ENCODE measurements at regions not wholly inside any gene's neighbourhood (a gene's known extent, or its start where the extent isn't known, plus 50 kb on each side); places are given as distances from the start of the nearest gene placed in this dataset.

DNA sequence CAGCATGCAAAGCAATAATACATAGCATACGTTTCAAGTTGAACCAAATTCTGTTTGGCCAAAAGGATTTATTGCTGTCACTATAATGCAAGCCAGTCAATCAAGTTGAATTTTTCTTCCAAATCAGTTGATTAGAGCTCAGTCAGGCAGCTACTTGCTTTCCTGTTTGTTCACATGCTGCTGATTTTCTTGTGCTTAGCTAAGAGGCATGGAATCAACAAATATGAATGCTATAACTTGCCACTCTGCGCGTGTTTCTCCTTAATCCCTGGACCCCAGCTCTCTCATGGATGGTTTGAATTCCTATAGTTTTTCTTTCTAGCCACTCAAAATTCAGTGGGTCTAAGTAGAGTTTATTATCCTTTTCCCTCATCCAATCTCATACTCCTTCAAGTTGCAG, 311.3 kb downstream of the KLF5 start:
- DNase-seq = no peak

DNA sequence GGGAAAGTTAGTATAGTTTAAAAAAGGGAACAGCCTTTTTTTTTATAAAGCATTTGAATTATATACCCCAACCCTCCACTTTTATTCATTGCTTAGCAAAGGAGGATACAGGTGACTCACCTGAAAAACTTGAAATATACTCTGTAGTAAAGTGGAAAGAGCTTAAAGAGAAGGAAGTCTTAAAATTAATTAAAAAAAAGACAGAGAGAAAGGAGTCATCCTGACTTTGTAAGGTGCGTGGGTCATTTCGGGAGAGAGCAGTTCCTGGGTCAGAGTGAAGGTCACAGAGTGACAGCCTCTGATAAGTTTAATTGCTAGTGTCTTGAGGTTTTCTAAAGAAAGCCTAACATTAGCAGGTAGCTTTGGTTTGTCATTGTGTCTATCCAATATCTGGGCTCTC, 310.3 kb downstream of the KLF5 start:
- DNase-seq = no peak

DNA sequence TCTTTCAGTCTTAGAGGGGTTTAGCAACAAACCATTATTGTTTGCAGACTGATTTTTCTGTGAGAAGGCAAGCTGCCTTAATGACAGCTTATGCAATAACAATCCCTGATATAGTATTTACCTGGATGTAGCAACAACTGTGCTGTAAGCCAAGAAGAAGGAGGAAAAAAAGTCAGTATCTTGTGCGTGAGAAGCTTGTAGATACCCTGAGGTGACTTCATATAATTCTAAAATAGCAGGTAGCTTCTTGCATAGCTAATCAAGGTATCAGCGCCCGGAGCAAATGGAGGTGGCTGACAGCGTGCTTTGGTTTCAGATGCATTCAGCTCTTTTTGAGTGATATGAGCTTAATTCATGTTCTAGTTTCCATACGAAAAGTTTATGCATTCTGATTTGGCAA, 309.8 kb downstream of the KLF5 start:
- no peak for DNase-seq

DNA sequence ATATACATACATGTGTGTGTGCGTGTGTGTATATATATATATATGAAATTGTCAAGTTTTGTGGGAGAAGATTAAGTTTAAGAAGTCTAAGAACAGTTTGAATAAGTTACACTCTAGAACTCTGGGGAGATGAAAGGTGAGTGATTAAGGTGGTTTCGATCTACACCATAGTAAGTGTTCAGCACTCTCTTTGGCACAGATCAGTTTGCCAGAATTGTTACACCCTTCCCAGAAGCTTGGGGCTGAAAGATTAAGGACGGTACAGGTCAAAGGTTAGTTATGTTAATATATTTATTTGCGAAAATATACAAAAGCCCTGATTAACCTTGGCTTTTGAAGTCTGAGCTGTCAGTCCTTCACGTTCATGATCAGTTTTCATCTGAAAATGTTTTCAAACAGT, 309.1 kb downstream of the KLF5 start:
- DNase-seq = no peak

GRCh38 chr13:73366241-73366640, 307.4 kb downstream of the KLF5 start:
- DNase-seq = no peak

DNA sequence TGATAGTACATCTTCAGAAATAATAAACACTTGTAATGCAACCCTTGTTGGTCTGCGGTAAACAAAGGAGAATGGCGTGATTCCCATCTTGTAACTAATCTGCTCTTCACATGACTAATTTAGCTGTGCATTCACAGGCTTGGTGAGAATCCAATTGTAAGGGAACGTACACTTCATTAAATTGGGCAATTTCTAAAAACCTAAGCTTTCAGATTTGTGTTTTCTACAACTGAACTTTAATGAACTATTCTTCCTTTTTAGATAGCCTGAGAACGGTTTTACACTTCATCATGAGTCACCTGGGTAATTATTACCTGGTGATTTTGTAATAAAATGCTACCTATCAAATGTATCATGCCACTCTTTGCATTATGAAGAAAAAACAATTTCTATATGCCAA, 306.9 kb downstream of the KLF5 start:
- DNase-seq = no peak

GRCh38 chr13:73365252-73365651, 306.4 kb downstream of the KLF5 start:
- DNase-seq = no peak

- DNase-seq = no peak
These were observed 305.9 kb downstream of the KLF5 start for GRCh38 chr13:73364736-73365135.

GRCh38 chr13:73358606-73359095, 299.8 kb downstream of the KLF5 start:
- DNase-seq = no peak

DNA sequence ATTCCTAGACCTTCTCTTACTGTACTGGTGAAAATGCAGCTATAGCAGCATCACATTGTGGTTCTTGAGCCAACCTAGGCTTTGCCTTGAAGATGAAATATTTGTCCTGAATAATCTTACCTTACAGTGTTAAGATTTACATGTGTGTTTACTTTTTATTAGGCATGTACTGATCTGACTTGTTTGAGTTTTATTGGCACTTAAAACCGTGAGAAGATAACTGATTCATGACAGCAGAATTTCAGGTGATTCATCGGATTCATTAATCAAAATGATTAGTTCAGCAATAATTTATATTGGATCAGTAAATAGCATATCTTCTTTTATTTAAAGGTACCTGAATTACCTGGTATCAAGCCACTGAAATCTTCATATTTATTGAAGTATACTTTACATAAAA, 296.3 kb downstream of the KLF5 start:
- no peak for DNase-seq

- no peak for DNase-seq
These were observed 292.9 kb downstream of the KLF5 start for GRCh38 chr13:73351730-73352129.

GRCh38 chr13:73341748-73342147, 282.9 kb downstream of the KLF5 start:
- DNase-seq = no peak

DNA sequence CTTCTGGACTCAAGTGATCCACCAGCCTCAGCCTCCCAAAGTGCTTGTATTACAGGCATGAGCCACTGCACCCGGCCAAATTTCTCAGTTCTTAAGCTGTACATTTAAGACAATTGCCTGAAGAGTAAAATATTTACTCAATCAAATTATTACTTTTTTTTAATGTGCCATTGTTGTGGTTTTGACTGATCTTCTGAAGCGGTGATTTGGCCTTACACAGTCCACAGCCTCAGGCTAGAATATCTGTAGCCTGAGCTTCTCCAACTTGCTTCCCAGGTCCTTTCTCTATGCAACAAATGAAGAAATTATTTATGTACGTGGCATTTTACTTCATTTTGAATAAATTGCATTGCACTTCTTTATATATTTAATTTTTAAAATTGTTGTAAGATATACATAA, 281.3 kb downstream of the KLF5 start:
- no peak for DNase-seq

DNA sequence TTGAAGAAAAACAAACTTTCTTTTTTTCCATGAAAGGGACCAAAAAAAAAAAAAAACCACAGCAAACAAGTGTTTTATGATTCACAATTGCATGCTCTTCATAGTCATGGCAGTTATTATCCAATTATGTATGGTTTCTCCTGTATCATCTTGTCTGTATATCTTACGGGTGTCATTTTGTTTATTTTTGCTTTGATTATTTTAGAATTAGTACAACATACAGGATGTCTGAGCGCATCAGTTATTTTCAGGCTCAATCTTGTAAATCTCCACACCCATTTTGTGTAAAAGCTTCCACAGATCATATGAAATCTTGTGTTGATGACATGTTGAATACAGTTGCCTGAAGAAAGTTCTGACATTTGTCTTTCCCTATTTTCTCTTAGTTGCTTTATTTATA, 280.3 kb downstream of the KLF5 start:
- DNase-seq = no peak

DNA sequence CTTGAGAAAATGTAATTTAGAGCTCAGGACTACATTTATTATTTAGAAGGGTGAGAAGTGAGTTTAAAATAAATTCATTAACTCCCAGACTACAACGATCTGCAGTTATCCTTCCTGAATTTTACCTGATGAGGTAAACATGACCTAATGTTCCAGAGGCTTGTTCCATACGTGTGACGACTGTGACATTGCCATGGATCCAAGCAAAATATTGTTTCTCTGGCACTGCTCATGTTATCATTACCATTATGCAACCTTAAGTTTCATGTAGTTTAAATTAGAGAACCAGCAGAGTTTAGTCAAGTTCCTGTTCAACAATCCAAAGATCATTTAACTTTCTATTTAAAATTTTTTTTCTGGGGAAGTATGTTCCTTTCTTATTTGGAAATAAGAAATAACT, 279.6 kb downstream of the KLF5 start:
- no peak for DNase-seq

GRCh38 chr13:73337532-73337931, 278.7 kb downstream of the KLF5 start:
- no peak for DNase-seq

DNA sequence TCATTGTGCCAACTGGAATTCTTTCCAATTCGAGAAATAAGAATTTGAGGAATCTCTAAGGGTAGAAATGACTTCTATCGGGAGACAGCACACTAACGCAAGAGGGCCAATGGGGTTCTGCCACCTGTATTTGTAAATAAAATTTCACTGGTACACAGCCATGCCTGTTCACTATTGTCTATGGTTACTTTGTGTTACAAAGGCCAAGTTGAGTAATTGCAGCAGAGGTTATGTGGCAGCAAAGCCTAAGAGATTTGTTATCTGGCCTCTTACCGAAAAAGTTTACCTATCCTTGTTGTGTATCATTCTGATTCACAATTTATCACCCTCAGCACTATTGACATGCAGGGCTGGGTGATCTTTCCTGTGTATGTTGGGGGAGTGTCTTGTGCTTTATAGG, 278.0 kb downstream of the KLF5 start:
- DNase-seq = no peak

DNA sequence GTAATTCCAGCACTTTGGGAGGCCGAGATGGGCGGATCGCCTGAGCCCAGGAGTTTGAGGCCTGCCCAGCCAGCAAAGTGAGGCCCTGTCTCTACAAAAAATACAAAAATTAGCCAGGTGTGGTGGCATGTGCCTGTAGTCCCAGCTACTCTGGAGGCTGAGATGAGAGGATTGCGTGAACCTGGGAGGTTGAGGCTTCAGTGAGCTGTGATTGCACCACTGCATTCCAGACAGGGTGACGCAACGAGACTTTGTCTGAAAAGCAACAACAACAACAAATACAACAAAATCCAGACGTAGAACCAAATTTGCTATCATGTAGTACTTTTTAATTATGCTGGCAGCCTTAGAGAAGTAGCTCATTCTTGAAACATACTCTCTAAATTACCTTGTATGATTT, 277.1 kb downstream of the KLF5 start:
- no peak for DNase-seq

GRCh38 chr13:73335210-73335609, 276.4 kb downstream of the KLF5 start:
- DNase-seq = peak in 1 of 5 donors; percentile 35

DNA sequence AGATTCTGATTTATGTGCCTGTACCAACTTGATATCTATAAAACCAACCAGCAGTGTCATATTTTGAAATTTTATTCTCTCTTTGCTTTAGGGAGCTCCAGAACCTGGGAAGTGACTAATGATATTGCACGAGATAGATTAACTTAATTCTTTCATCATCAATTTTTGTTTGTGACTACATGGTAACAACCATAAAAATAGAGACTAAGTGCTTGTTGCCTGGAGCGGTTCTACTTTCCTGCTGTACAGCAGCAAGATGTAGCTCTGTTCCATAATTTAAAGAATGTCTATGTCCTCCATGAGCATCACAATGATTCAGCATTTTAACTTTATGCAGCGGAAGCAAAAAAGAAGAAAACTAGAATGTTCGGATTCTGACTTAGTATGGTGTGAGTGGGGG, 275.6 kb downstream of the KLF5 start:
- DNase-seq = no peak

- DNase-seq = no peak
These were observed 272.8 kb downstream of the KLF5 start for GRCh38 chr13:73331556-73331955.

GRCh38 chr13:73329355-73329754, 270.6 kb downstream of the KLF5 start:
- DNase-seq = no peak

DNA sequence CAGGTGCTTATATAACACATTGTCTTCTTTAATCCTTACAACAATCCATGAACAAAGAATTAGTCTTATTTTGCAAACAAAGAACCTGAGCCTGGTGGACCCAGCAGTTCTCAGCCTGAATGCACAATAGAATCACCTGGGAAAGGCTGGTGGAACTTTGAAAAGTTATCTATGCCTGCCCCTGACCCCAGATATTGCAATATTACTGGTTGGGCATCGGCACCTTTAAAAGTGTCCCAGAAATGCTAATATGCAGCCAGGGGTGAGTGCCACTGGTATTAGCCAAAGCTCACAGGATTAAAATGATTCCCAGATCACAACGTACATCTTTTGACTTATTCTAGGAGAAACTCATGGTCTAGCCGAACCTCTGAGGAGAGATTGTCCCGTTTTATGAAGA, 268.8 kb downstream of the KLF5 start:
- DNase-seq = no peak

GRCh38 chr13:73325723-73326558, 267.1 kb downstream of the KLF5 start:
- DNase-seq = no peak
